ENCODE measurements at regions not wholly inside any gene's neighbourhood (a gene's known extent, or its start where the extent isn't known, plus 50 kb on each side); places are given as distances from the start of the nearest gene placed in this dataset.

GRCh38 chr2:185628985-185629384 is 109.6 kb upstream of the FSIP2 start:
- ATAC-seq, result no peak
- WGBS (ENCODE audit: missing lambda C conversion rate), result 19% methylated on average over 5 of the region's 5 CpGs
- H3K4me3 ChIP-seq, result no peak overlapping the region
- POLR2A ChIA-PET, result no interaction called here
- CTCF ChIA-PET, result no interaction called here
- H3K27ac ChIP-seq, result no peak overlapping the region
- no peak overlapping the region for H3K4me2 ChIP-seq
- FAIRE-seq, result no peak
- no peak for TF ChIP-seq MAZ (IDR thresholded peaks at IDR 0.05; ENCODE audit: borderline replicate concordance, low read depth, low read length)
- TF ChIP-seq REST (IDR thresholded peaks at IDR 0.05), result no peak
- TF ChIP-seq GATA3 (IDR thresholded peaks at IDR 0.05; ENCODE audit: borderline replicate concordance), result no peak
- TF ChIP-seq RAD21 (conservative IDR thresholded peaks at IDR 0.05 in 1 of 2, IDR thresholded peaks at IDR 0.05 in 1 of 2), result no peak
- TF ChIP-seq BHLHE40 (IDR thresholded peaks at IDR 0.05; ENCODE audit: low read depth, low read length), result no peak
- TF ChIP-seq RARB (CRISPR knock-in tag; IDR thresholded peaks at IDR 0.05), result no peak
- no peak for TF ChIP-seq RFX5 (IDR thresholded peaks at IDR 0.05)
- no peak for TF ChIP-seq JUN (IDR thresholded peaks at IDR 0.05)
- H3K4me1 ChIP-seq, result no peaks in the 10 kb centered on the region
- no peaks in the 10 kb centered on the region for H3K9me3 ChIP-seq
- DNase-seq (ENCODE audit: low read depth in 1 of 2, low spot score in 1 of 2), result peak in 1 of 2 experiments; percentile 24

- ChIA-PET POLR2A (no interaction called here), CTCF (no interaction called here)
- ATAC-seq (no peak), FAIRE-seq (no peak), DNase-seq (ENCODE audit: low read depth in 1 of 2, low spot score in 1 of 2) (no peak)
- H3K4me1 ChIP-seq, result no peaks in the 10 kb centered on the region
- no peak for TF ChIP-seq RNF2 (IDR thresholded peaks at IDR 0.05; ENCODE audit: borderline replicate concordance, low read depth)
- TF ChIP-seq RFX5 (IDR thresholded peaks at IDR 0.05), result no peak
- TF ChIP-seq CBX2 (IDR thresholded peaks at IDR 0.05; ENCODE audit: borderline replicate concordance, low read depth), result no peak
- TF ChIP-seq HDAC2 (IDR thresholded peaks at IDR 0.05), result no peak
- no peak for TF ChIP-seq MYC (IDR thresholded peaks at IDR 0.05; ENCODE audit: borderline replicate concordance, low read length)
- TF ChIP-seq USF2 (IDR thresholded peaks at IDR 0.05), result no peak
- no peak for TF ChIP-seq CHD2 (IDR thresholded peaks at IDR 0.05; ENCODE audit: low read length, partially characterized antibody)
- no peak for TF ChIP-seq ZSCAN20 (CRISPR knock-in tag; IDR thresholded peaks at IDR 0.05)
- no peak for TF ChIP-seq HES2 (IDR thresholded peaks at IDR 0.05)
- no peak for TF ChIP-seq CEBPB (IDR thresholded peaks at IDR 0.05)
- no peak for TF ChIP-seq CBX8 (IDR thresholded peaks at IDR 0.05)
- TF ChIP-seq HEYL (CRISPR knock-in tag; IDR thresholded peaks at IDR 0.05), result no peak
- TF ChIP-seq SMC3 (IDR thresholded peaks at IDR 0.05), result no peak
- TF ChIP-seq NFE2L2 (conservative IDR thresholded peaks at IDR 0.05; ENCODE audit: low read length), result no peak
- no peak for TF ChIP-seq TP53 (CRISPR knock-in tag; IDR thresholded peaks at IDR 0.05)
- TF ChIP-seq E2F6 (IDR thresholded peaks at IDR 0.05; ENCODE audit: borderline replicate concordance, low read depth), result no peak
- no peak for TF ChIP-seq JUNB (IDR thresholded peaks at IDR 0.05)
- TF ChIP-seq ZFP36 (IDR thresholded peaks at IDR 0.05; ENCODE audit: borderline replicate concordance, partially characterized antibody), result no peak
- no peak for TF ChIP-seq EHF (CRISPR knock-in tag; IDR thresholded peaks at IDR 0.05)
- no peak overlapping the region for H3K4me3 ChIP-seq
- no peak overlapping the region for H3K27ac ChIP-seq
- WGBS (ENCODE audit: missing lambda C conversion rate), result 52% methylated on average over 2 of the region's 2 CpGs
- H3K4me2 ChIP-seq, result no peak overlapping the region
- no peaks in the 10 kb centered on the region for H3K9me3 ChIP-seq
These were observed 105.0 kb upstream of the FSIP2 start for GRCh38 chr2:185633621-185634020.

Data from A549 (cell line).